H1 (cell line): ENCODE measurements at regions not wholly inside any gene's neighbourhood (a gene's known extent, or its start where the extent isn't known, plus 50 kb on each side); places are given as distances from the start of the nearest gene placed in this dataset.

Experiments used
- CTCF ChIA-PET: fragments of 300-600 bp; sonication (Branson Sonifier 250); formaldehyde crosslinking; loops from one replicate; lab custom pipeline; 2021; ENCODE audit not compliant: partially characterized antibody; lab: Charles Lee
- POLR2A ChIA-PET: fragments of 300-600 bp; sonication (Branson Sonifier 250); formaldehyde crosslinking; loops from one replicate; lab custom pipeline; 2021; ENCODE audit warnings: inconsistent platforms; ENCODE audit not compliant: partially characterized antibody; lab: Charles Lee
- DNase-seq, 2 experiments: peaks; one replicate each; pipeline versions ENCODE4 v3.0.0 to v3.0.0-alpha.2; 2010 to 2022; ENCODE audit warnings: low spot score in 2 of 2, low read depth in 1 of 2, mixed read lengths in 1 of 2
- FAIRE-seq: peaks from 2 replicates; lab custom pipeline; 2011; peaks lifted over from hg19 to GRCh38; lab: Jason Lieb, UNC
- H2AFZ ChIP-seq: 2 replicates; pipeline ENCODE4 v1.8.1; 2012; ENCODE audit warnings: low read length, inconsistent platforms
- H2AK5ac ChIP-seq: 2 replicates; pipeline ENCODE4 v1.6.1; 2013; ENCODE audit warnings: low read depth, low read length
- H2BK120ac ChIP-seq: replicated peaks from 2 replicates; pipeline ENCODE3; 2013; ENCODE audit warnings: low read depth, low read length, inconsistent platforms
- H2BK12ac ChIP-seq: 2 replicates; pipeline ENCODE4 v1.6.1; 2013; ENCODE audit warnings: low read depth, low read length
- H2BK15ac ChIP-seq: 2 replicates; pipeline ENCODE4 v1.6.1; 2013; ENCODE audit warnings: low read length
- H2BK20ac ChIP-seq: 2 replicates; pipeline ENCODE4 v1.6.1; 2013; ENCODE audit warnings: low read length
- H2BK5ac ChIP-seq: 2 replicates; pipeline ENCODE4 v1.6.1; 2013; ENCODE audit warnings: low read depth, low read length
- H3K14ac ChIP-seq: 2 replicates; pipeline ENCODE4 v1.6.1; 2013; ENCODE audit warnings: inconsistent platforms; ENCODE audit not compliant: insufficient read length
- H3K18ac ChIP-seq: 2 replicates; pipeline ENCODE4 v1.6.1; 2013; ENCODE audit warnings: low read length; ENCODE audit errors: extremely low read depth
- H3K23ac ChIP-seq: 2 replicates; pipeline ENCODE4 v1.6.1; 2013; ENCODE audit warnings: inconsistent platforms; ENCODE audit not compliant: insufficient read length
- H3K23me2 ChIP-seq: 2 replicates; pipeline ENCODE4 v1.6.1; 2013; ENCODE audit warnings: low read depth, low read length
- H3K27ac ChIP-seq: 2 replicates; pipeline ENCODE4 v1.6.1; 2011; ENCODE audit warnings: low read depth, low read length, inconsistent platforms
- H3K27me3 ChIP-seq, 4 experiments: replicated peaks in 1 of 4; 1 replicate in 1 of 4; 2 replicates in 3 of 4; pipeline versions ENCODE4 v1.6.1 to v1.8.1; 2011 to 2013; ENCODE audit warnings: low read length in 3 of 4, mild to moderate bottlenecking in 3 of 4, inconsistent platforms in 2 of 4, mixed read lengths in 2 of 4, moderate library complexity in 1 of 4; ENCODE audit not compliant: control insufficient read depth in 3 of 4, insufficient read depth in 3 of 4; ENCODE audit errors: extremely low read depth in 1 of 4
- H3K36me3 ChIP-seq, 4 experiments: 2 replicates each; pipeline versions ENCODE4 v1.6.1 to v1.8.1; 2011 to 2013; ENCODE audit warnings: mild to moderate bottlenecking in 4 of 4, low read length in 3 of 4, moderate library complexity in 2 of 4, control low read depth in 1 of 4, inconsistent platforms in 1 of 4; ENCODE audit not compliant: insufficient read depth in 4 of 4, control insufficient read depth in 2 of 4
- H3K4ac ChIP-seq: replicated peaks from 2 replicates; pipeline ENCODE3; 2013; ENCODE audit warnings: low read length, low read depth, mixed read lengths, inconsistent platforms; ENCODE audit not compliant: insufficient read length
- H3K4me1 ChIP-seq, 4 experiments: replicated peaks in 1 of 4; 1 replicate in 1 of 4; 2 replicates in 3 of 4; pipeline versions ENCODE4 v1.6.1 to v1.8.1; 2011 to 2013; ENCODE audit warnings: low read length in 3 of 4, inconsistent platforms in 2 of 4, mixed read lengths in 1 of 4; ENCODE audit not compliant: insufficient read depth in 4 of 4, control insufficient read depth in 3 of 4
- H3K4me2 ChIP-seq, 2 experiments: 2 replicates each; pipeline versions ENCODE4 v1.6.1 to v1.8.1; 2011 to 2013; ENCODE audit warnings: low read depth in 2 of 2, low read length in 2 of 2, control low read depth in 1 of 2, inconsistent platforms in 1 of 2, mild to moderate bottlenecking in 1 of 2; ENCODE audit not compliant: insufficient read depth in 1 of 2
- H3K4me3 ChIP-seq, 4 experiments: fragments of 200-600, 300-600 bp in 1 of 4; sonication (generic), shearing (Covaris generic), sonication (Bioruptor Twin) in 1 of 4; 2 replicates each; pipeline versions ENCODE4 v1.5.1 to v1.8.1; 2011 to 2016; ENCODE audit warnings: low read length in 4 of 4, low read depth in 3 of 4, control low read depth in 2 of 4, inconsistent platforms in 2 of 4, mild to moderate bottlenecking in 2 of 4, mixed read lengths in 1 of 4, moderate library complexity in 1 of 4; ENCODE audit not compliant: insufficient read depth in 2 of 4; ENCODE audit errors: extremely low read depth in 1 of 4
- H3K56ac ChIP-seq: replicated peaks from 2 replicates; pipeline ENCODE3; 2013; ENCODE audit warnings: low read depth, mild to moderate bottlenecking, mixed read lengths, low read length, inconsistent platforms; ENCODE audit not compliant: insufficient read length
- H3K79me1 ChIP-seq: 2 replicates; pipeline ENCODE4 v1.6.1; 2013; ENCODE audit warnings: low read depth, low read length, control low read depth
- H3K79me2 ChIP-seq, 2 experiments: 2 replicates each; pipeline versions ENCODE4 v1.6.1 to v1.8.1; 2012 to 2013; ENCODE audit warnings: low read length in 2 of 2, mild to moderate bottlenecking in 2 of 2, inconsistent platforms in 1 of 2; ENCODE audit not compliant: insufficient read depth in 2 of 2, control insufficient read depth in 1 of 2
- H3K9ac ChIP-seq, 4 experiments: replicated peaks in 1 of 4; 1 replicate in 1 of 4; 2 replicates in 3 of 4; pipeline versions ENCODE4 v1.6.1 to v1.8.1; 2011 to 2013; ENCODE audit warnings: low read depth in 3 of 4, low read length in 3 of 4, control low read depth in 2 of 4, mild to moderate bottlenecking in 2 of 4, moderate library complexity in 2 of 4, inconsistent platforms in 1 of 4; ENCODE audit errors: extremely low read depth in 1 of 4
- H3K9me3 ChIP-seq, 2 experiments: 2 replicates each; pipeline versions ENCODE4 v1.6.1 to v1.8.1; 2012 to 2013; ENCODE audit warnings: mild to moderate bottlenecking in 2 of 2, moderate library complexity in 2 of 2, control low read depth in 1 of 2, inconsistent platforms in 1 of 2, low read depth in 1 of 2, low read length in 1 of 2, mixed read lengths in 1 of 2; ENCODE audit not compliant: insufficient read depth in 2 of 2
- H4K20me1 ChIP-seq, 2 experiments: replicated peaks in 1 of 2; 2 replicates each; pipeline versions ENCODE3 to v1.8.1; 2011 to 2013; ENCODE audit warnings: inconsistent platforms in 2 of 2, low read length in 2 of 2, mild to moderate bottlenecking in 1 of 2; ENCODE audit not compliant: insufficient read depth in 2 of 2, control insufficient read depth in 1 of 2
- H4K5ac ChIP-seq: 2 replicates; pipeline ENCODE4 v1.6.1; 2013; ENCODE audit warnings: low read length, low read depth, mixed read lengths, inconsistent platforms; ENCODE audit not compliant: insufficient read length
- H4K8ac ChIP-seq: 2 replicates; pipeline ENCODE4 v1.8.0; 2013; ENCODE audit warnings: mild to moderate bottlenecking, moderate library complexity, low read length, inconsistent platforms; ENCODE audit not compliant: insufficient read depth; ENCODE audit errors: extremely low read depth
- H4K91ac ChIP-seq: replicated peaks from 2 replicates; pipeline ENCODE3; 2013; ENCODE audit warnings: low read length, mixed read lengths, inconsistent platforms; ENCODE audit not compliant: insufficient read length
- ATF3 ChIP-seq: IDR thresholded peaks from 2 replicates; pipeline ENCODE4 v1.6.1; 2011; ENCODE audit warnings: low read depth, mild to moderate bottlenecking, low read length; ENCODE audit not compliant: insufficient read depth
- BACH1 ChIP-seq: IDR thresholded peaks from 2 replicates; pipeline ENCODE4 v1.6.1; 2012; ENCODE audit warnings: low read length, improper control_type of control experiment
- FOSL1 ChIP-seq: IDR thresholded peaks from 2 replicates; pipeline ENCODE4 v1.6.1; 2011; ENCODE audit warnings: mild to moderate bottlenecking, low read depth, low read length, moderate library complexity; ENCODE audit not compliant: insufficient read depth
- POLR2AphosphoS5 ChIP-seq: IDR thresholded peaks from 2 replicates; pipeline ENCODE4 v1.6.1; 2011; ENCODE audit warnings: low read depth, low read length
- RBBP5 ChIP-seq: IDR thresholded peaks from 2 replicates; pipeline ENCODE4 v1.7.1; 2012; ENCODE audit warnings: low read depth, mild to moderate bottlenecking, inconsistent platforms, low read length, moderate library complexity, borderline replicate concordance
- SP2 ChIP-seq: IDR thresholded peaks from 2 replicates; pipeline ENCODE4 v1.6.1; 2012; ENCODE audit warnings: mild to moderate bottlenecking, low read length, inconsistent platforms
- TAF1 ChIP-seq: IDR thresholded peaks from 2 replicates; pipeline ENCODE4 v1.6.1; 2011; ENCODE audit warnings: mild to moderate bottlenecking, low read depth, low read length
- TAF7 ChIP-seq: optimal IDR thresholded peaks from 2 replicates; pipeline ENCODE3; 2011; ENCODE audit warnings: low read depth, mild to moderate bottlenecking, inconsistent platforms, low read length, moderate library complexity, borderline replicate concordance
- TEAD4 ChIP-seq: IDR thresholded peaks from 2 replicates; pipeline ENCODE4 v1.6.1; 2012; ENCODE audit warnings: low read depth, low read length, inconsistent platforms, mixed read lengths
- WGBS, 2 experiments: shearing (Covaris generic) in 1 of 2; methylation state at CpG; one replicate each; pipeline versions ENCODE4 v1.1.6 to v1.1.7; 2013 to 2015; ENCODE audit warnings: low lambda C conversion rate in 2 of 2, mixed read lengths in 2 of 2, inconsistent platforms in 1 of 2, low coverage in 1 of 2, missing lambda C conversion rate in 1 of 2; ENCODE audit not compliant: insufficient replicate concordance in 2 of 2, insufficient coverage in 1 of 2, insufficient read length in 1 of 2; ENCODE audit errors: extremely low coverage in 1 of 2, missing lambda C conversion rate in 1 of 2; 5-methylcytosine and 5-hydroxymethylcytosine counted together
- TF ChIP-seq, protein P1 (sequence below), 3 experiments: IDR thresholded peaks; 1 replicate in 2 of 3; 2 replicates in 1 of 3; pipeline versions ENCODE4 v1.5.1 to v1.6.1; 2011; ENCODE audit warnings: low read length in 3 of 3, mild to moderate bottlenecking in 3 of 3, inconsistent platforms in 2 of 3, low read depth in 1 of 3, moderate library complexity in 1 of 3; ENCODE audit not compliant: insufficient read depth in 1 of 3; ENCODE audit errors: control extremely low read depth in 1 of 3

DNA sequence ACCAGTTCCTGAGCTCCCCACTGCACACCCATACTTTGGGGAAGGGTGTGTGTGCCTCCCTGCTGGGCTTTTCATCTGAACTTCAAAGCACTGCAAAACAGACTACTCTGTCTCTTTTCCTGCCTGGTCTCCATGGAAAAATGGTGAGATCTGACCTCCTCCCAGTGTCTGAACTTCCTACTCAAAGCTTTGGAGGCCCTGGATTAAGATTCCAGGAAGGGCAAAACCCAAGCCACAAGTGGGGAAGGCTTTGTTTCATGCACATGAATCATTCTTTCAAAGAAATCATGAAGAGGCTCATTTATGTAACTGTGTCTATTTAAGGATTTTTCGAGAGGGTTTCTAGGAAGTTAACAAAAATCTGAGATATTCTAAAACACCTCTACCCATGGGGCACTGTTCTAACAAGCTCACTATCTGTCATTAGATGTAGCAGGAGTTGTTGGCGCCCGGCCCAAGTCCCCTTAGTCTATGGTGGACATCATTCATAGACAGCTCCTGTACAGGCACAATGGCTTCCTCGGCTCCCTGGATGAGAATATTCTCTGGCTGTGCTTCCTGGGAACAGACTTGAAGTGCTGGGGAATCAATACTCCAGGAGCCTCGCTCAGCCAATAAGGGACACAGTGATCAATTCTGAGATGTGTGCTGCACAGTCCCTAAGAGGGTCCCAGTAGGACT, 224.0 kb downstream of the KTN1 start:
- Histone ChIP-seq H3K79me1 (no peaks in the 10 kb centered on the region), H2BK5ac (no peak overlapping the region), H2AFZ (no peak overlapping the region), H3K4me2 (no peak overlapping the region), H3K18ac (no peak overlapping the region), H4K5ac (no peak overlapping the region), H3K36me3 (no peaks in the 10 kb centered on the region; a peak in 1 of 8 replicates), H3K23ac (no peak overlapping the region), H3K27ac (no peak overlapping the region), H2BK15ac (no peak overlapping the region), H2AK5ac (no peak overlapping the region), H3K9me3 (peaks cover 0 to 7% of the 10 kb centered on the region in 2 experiments; a peak in 2 of 4 replicates), H4K20me1 (no peaks in the 10 kb centered on the region), H3K14ac (no peak overlapping the region), H3K4me1 (peaks cover 0 to 6% (median 3%) of the 10 kb centered on the region in 4 experiments; a peak in 3 of 7 replicates), H3K23me2 (no peaks in the 10 kb centered on the region), H3K4me3 (no peak overlapping the region), H4K8ac (no peak overlapping the region), H3K27me3 (no peaks in the 10 kb centered on the region), H2BK20ac (no peak overlapping the region), H3K56ac (no peak overlapping the region), H3K79me2 (no peaks in the 10 kb centered on the region), H2BK12ac (no peak overlapping the region), H4K91ac (no peak overlapping the region), H3K4ac (no peak overlapping the region), H2BK120ac (no peak overlapping the region), H3K9ac (no peak overlapping the region)
- CTCF ChIA-PET = interaction anchor here (1.4 to 1.7 kb wide), 2 partner anchors 15 to 73 kb away, joined by 4 read pairs; no protein-coding TSS in a partner anchor
- 95% methylated on average over 5 of the region's 5 CpGs; no CpG with 5 or more reads in 1 of the 2 experiments for WGBS, 2 experiments
- FAIRE-seq (no peak), DNase-seq (no peak)
- POLR2A ChIA-PET = no interaction called here
- TF ChIP-seq, protein P1, sequence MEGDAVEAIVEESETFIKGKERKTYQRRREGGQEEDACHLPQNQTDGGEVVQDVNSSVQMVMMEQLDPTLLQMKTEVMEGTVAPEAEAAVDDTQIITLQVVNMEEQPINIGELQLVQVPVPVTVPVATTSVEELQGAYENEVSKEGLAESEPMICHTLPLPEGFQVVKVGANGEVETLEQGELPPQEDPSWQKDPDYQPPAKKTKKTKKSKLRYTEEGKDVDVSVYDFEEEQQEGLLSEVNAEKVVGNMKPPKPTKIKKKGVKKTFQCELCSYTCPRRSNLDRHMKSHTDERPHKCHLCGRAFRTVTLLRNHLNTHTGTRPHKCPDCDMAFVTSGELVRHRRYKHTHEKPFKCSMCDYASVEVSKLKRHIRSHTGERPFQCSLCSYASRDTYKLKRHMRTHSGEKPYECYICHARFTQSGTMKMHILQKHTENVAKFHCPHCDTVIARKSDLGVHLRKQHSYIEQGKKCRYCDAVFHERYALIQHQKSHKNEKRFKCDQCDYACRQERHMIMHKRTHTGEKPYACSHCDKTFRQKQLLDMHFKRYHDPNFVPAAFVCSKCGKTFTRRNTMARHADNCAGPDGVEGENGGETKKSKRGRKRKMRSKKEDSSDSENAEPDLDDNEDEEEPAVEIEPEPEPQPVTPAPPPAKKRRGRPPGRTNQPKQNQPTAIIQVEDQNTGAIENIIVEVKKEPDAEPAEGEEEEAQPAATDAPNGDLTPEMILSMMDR (IDR thresholded peaks at IDR 0.05; ENCODE audit: control extremely low read depth in 1 of 3, insufficient read depth in 1 of 3, low read depth in 1 of 3, low read length in 3 of 3) = no peak
- TF ChIP-seq TAF7 (no peak), SP2 (no peak), ATF3 (no peak), FOSL1 (no peak), TAF1 (no peak), POLR2AphosphoS5 (no peak), TEAD4 (no peak), BACH1 (no peak), RBBP5 (no peak)
